CD4-positive, alpha-beta T cell (primary cell): ENCODE measurements at regions not wholly inside any gene's neighbourhood (a gene's known extent, or its start where the extent isn't known, plus 50 kb on each side); places are given as distances from the start of the nearest gene placed in this dataset.
A peak's percentile ranks its signal among the peaks of the same experiment; 100 is the strongest.

Experiments
- ATAC-seq: fragments of 200-7000 bp; cut with Tn5 transposase; one replicate; pipeline ENCODE4 v1.10.0; 2022; ENCODE audit warnings: mild to moderate bottlenecking; ENCODE audit not compliant: poor library complexity
- CTCF ChIA-PET: fragments of 350-600 bp; sonication (Branson Sonifier 250); formaldehyde crosslinking; loops from one replicate; lab custom pipeline; 2021; ENCODE audit warnings: antibody characterized with exemption, inconsistent platforms; lab: Charles Lee
- POLR2A ChIA-PET: fragments of 350-600 bp; sonication (Branson Sonifier 250); formaldehyde crosslinking; loops from one replicate; lab custom pipeline; 2021; ENCODE audit warnings: antibody characterized with exemption, inconsistent platforms; lab: Charles Lee
- DNase-seq, 14 experiments: peaks; one replicate each; pipeline ENCODE4 v3.0.0-alpha.2; 2013 to 2020; ENCODE audit warnings: mixed read lengths in 2 of 14
- H3K27ac ChIP-seq, 2 donors: one replicate each; pipeline versions ENCODE4 v1.5.1 to v1.7.0; 2013; ENCODE audit warnings: low read length in 2 of 2, low read depth in 1 of 2, mild to moderate bottlenecking in 1 of 2
- H3K27me3 ChIP-seq, 2 experiments: 1 replicate in 1 of 2; 2 replicates in 1 of 2; pipeline versions ENCODE4 v1.6.1 to v1.7.0; 2013; ENCODE audit warnings: low read length in 2 of 2, control low read depth in 1 of 2, mild to moderate bottlenecking in 1 of 2, moderate library complexity in 1 of 2; ENCODE audit not compliant: insufficient read depth in 2 of 2, control insufficient read depth in 1 of 2
- H3K36me3 ChIP-seq: one replicate; pipeline ENCODE4 v1.6.1; 2013; ENCODE audit warnings: low read length, control low read depth; ENCODE audit not compliant: insufficient read depth
- H3K4me1 ChIP-seq: one replicate; pipeline ENCODE4 v1.6.1; 2013; ENCODE audit warnings: low read length, control low read depth; ENCODE audit not compliant: insufficient read depth
- H3K4me3 ChIP-seq: one replicate; pipeline ENCODE4 v1.5.1; 2013; ENCODE audit warnings: mild to moderate bottlenecking, low read length, moderate library complexity
- H3K9me3 ChIP-seq, 2 experiments: 1 replicate in 1 of 2; 2 replicates in 1 of 2; pipeline versions ENCODE4 v1.6.1 to v1.7.0; 2013; ENCODE audit warnings: low read length in 2 of 2, mild to moderate bottlenecking in 2 of 2, control low read depth in 1 of 2, moderate library complexity in 1 of 2; ENCODE audit not compliant: control insufficient read depth in 1 of 2, insufficient read depth in 1 of 2
- H3K27ac Mint-ChIP-seq: one replicate; pipeline ENCODE4 v1.8.0; 2020; ENCODE audit warnings: mixed read lengths
- H3K27me3 Mint-ChIP-seq: one replicate; pipeline ENCODE4 v1.8.0; 2021; ENCODE audit warnings: mixed read lengths
- H3K36me3 Mint-ChIP-seq: one replicate; pipeline ENCODE4 v1.8.0; 2021; ENCODE audit warnings: low read depth, mixed read lengths
- H3K4me1 Mint-ChIP-seq: one replicate; pipeline ENCODE4 v1.8.0; 2021; ENCODE audit warnings: low read depth, mixed read lengths
- H3K4me3 Mint-ChIP-seq: one replicate; pipeline ENCODE4 v1.8.0; 2020; ENCODE audit warnings: mild to moderate bottlenecking, mixed read lengths
- H3K9me3 Mint-ChIP-seq: one replicate; pipeline ENCODE4 v1.8.0; 2020; ENCODE audit warnings: mixed read lengths
- CTCF ChIP-seq: fragments of 200-600 bp; IDR thresholded peaks from one replicate; pipeline ENCODE4 v1.8.0; 2022; ENCODE audit warnings: antibody characterized with exemption, mild to moderate bottlenecking
- intact Hi-C, 2 experiments: fragments of 100-400 bp; cut with DNase I in 1 of 2; cut with micrococcal nuclease in 1 of 2; formaldehyde crosslinking; loops; one replicate each; pipeline versions ENCODE4 v1.15.1 to v1.9.0; 2023 to 2025; cut with DNase I, micrococcal nuclease

DNA sequence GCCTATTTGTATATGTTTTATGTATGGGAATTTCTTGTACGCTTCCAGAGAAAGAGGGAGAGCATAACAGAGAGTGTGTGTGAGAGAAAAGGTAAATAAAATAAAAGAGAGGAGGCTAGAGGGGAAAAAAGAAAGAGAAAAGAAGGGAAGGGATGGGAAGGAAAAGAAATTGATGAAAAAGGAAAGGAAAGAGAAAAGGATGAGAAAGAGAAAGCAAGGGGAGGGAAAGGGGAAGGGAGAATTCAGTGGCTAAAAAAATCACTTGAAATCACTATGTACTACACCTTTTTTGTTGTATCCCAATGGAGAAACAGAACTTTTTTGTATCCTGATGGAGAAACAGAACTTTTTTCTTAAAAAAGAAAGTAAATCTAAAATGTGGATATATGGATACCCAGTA, 165.5 kb upstream of the MBNL1 start:
- H3K27me3 Mint-ChIP-seq: no peaks in the 10 kb centered on the region
- H3K27ac Mint-ChIP-seq: no peak overlapping the region
- H3K36me3 Mint-ChIP-seq: no peaks in the 10 kb centered on the region
- H3K4me3 ChIP-seq: no peak overlapping the region
- no peaks in the 10 kb centered on the region for H3K27me3 ChIP-seq
- H3K9me3 ChIP-seq: no peaks in the 10 kb centered on the region
- H3K9me3 Mint-ChIP-seq: no peaks in the 10 kb centered on the region
- no peak for ATAC-seq
- peaks cover 5% of the 10 kb centered on the region for H3K4me1 Mint-ChIP-seq
- no peaks in the 10 kb centered on the region for H3K4me1 ChIP-seq
- POLR2A ChIA-PET: interaction anchor here (0.6 kb wide), 1 partner anchor 1281 kb away, joined by 4 read pairs; no protein-coding TSS in a partner anchor
- no peak for DNase-seq
- no peak for TF ChIP-seq CTCF
- H3K36me3 ChIP-seq: no peaks in the 10 kb centered on the region
- intact Hi-C loops: no loop called here
- CTCF ChIA-PET: no interaction called here
- no peak overlapping the region for H3K4me3 Mint-ChIP-seq
- no peak overlapping the region for H3K27ac ChIP-seq

DNA sequence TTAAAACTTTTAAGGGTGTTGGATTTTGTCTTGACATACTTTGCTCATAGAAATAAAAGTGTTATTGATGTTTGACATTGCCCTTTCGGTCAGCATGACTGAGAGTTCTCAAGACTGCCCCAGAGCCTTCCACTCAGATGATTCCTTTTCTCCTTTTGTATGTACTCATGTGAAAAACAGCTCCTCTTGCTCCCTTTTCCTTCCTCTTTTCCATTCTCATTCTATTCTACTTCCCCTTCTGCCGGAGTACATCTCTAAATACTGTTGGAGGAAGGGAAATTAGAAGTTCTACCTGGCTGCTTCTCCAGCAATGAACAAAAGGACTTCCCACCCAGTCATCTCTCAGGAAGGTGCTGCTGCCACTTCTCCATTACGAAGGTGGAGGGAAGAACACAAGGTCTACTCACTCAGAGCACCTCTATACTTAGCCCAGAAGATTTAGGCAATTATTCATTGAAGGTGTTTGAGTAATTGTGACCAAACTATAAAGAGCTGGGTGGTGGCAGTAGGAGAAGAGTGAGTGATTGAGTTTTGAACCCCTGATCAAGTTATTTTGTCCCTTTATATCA, 163.8 kb upstream of the MBNL1 start:
- Histone ChIP-seq H3K9me3 (no peaks in the 10 kb centered on the region), H3K36me3 (no peaks in the 10 kb centered on the region), H3K4me1 (no peaks in the 10 kb centered on the region), H3K27me3 (no peaks in the 10 kb centered on the region), H3K27ac (no peak overlapping the region), H3K4me3 (no peak overlapping the region)
- no peak overlapping the region for H3K4me3 Mint-ChIP-seq
- ChIA-PET CTCF (no interaction called here), POLR2A (no interaction called here)
- intact Hi-C loops: no loop called here
- ATAC-seq: no peak
- no peak overlapping the region for H3K27ac Mint-ChIP-seq
- H3K4me1 Mint-ChIP-seq: peaks cover 5% of the 10 kb centered on the region
- no peak for TF ChIP-seq CTCF
- H3K9me3 Mint-ChIP-seq: no peaks in the 10 kb centered on the region
- H3K27me3 Mint-ChIP-seq: no peaks in the 10 kb centered on the region
- H3K36me3 Mint-ChIP-seq: no peaks in the 10 kb centered on the region
- peak in 2 of 14 experiments; percentile 7 to 16 for DNase-seq

- POLR2A ChIA-PET: interaction anchor here (0.8 kb wide), 1 partner anchor 80 kb away, joined by 3 read pairs; no protein-coding TSS in a partner anchor
- H3K36me3 Mint-ChIP-seq: no peaks in the 10 kb centered on the region
Measured at GRCh38 chr3:152105446-152105845, 163.3 kb upstream of the MBNL1 start.

More at GRCh38 chr3:152105446-152105845, 163.3 kb upstream of the MBNL1 start:
- Histone ChIP-seq H3K27me3 (no peaks in the 10 kb centered on the region), H3K4me3 (no peak overlapping the region), H3K27ac (no peak overlapping the region), H3K36me3 (no peaks in the 10 kb centered on the region), H3K9me3 (no peaks in the 10 kb centered on the region), H3K4me1 (no peaks in the 10 kb centered on the region)
- Mint-ChIP-seq H3K9me3 (no peaks in the 10 kb centered on the region), H3K4me3 (no peak overlapping the region), H3K27me3 (no peaks in the 10 kb centered on the region), H3K4me1 (peaks cover 5% of the 10 kb centered on the region), H3K27ac (no peak overlapping the region)
- intact Hi-C loops: no loop called here
- CTCF ChIA-PET: no interaction called here
- no peak for DNase-seq
- no peak for TF ChIP-seq CTCF
- ATAC-seq: no peak
